ENCODE measurements at regions not wholly inside any gene's neighbourhood (a gene's known extent, or its start where the extent isn't known, plus 50 kb on each side); places are given as distances from the start of the nearest gene placed in this dataset.

DNA sequence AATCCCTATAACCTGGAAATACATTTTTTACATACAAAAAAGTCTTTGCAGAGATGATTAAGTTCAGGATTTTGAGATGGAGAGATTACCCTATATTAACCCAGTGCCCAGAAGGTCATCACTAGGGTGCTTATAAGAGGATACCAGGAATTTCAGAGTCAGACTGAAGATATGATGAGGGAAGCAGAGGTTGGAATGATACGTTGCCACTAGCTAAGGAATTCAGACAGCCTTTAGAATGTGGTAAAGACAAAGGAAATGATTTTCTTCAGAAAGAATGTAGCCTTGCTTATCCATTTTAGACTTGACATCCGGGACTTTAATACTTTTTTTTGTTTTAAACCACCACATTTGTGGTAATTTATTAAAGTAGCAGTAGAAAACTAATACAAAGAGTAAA is 2176.8 kb upstream of the C9orf72 start:
- intact Hi-C loops (cut with DNase I): no loop called here

DNA sequence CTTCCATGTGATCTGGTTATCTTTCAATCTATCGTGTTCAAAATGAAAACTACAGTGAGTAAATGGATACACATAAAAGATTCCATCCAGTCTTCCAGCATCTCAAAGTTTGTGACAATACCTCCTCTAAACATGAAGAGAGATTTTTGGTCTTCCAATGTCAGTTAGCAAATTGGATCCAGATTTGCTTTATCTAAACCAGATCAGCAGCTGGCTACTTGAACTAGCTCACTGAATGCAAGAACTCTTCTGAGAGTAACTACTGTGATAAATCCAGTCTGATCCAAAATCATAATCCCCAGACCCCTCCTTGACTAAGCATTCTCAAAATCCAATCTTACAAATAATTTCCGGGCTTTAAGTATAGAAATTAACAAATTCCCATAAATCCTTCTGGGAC is 2177.9 kb upstream of the C9orf72 start:
- Histone ChIP-seq H3K4me3 (no peak overlapping the region), H3K9me3 (no peaks in the 10 kb centered on the region), H3K36me3 (no peaks in the 10 kb centered on the region), H3K27me3 (no peaks in the 10 kb centered on the region), H3K4me1 (no peaks in the 10 kb centered on the region), H3K27ac (no peak overlapping the region)
- intact Hi-C loops (cut with DNase I): no loop called here
- TF ChIP-seq, protein P1, sequence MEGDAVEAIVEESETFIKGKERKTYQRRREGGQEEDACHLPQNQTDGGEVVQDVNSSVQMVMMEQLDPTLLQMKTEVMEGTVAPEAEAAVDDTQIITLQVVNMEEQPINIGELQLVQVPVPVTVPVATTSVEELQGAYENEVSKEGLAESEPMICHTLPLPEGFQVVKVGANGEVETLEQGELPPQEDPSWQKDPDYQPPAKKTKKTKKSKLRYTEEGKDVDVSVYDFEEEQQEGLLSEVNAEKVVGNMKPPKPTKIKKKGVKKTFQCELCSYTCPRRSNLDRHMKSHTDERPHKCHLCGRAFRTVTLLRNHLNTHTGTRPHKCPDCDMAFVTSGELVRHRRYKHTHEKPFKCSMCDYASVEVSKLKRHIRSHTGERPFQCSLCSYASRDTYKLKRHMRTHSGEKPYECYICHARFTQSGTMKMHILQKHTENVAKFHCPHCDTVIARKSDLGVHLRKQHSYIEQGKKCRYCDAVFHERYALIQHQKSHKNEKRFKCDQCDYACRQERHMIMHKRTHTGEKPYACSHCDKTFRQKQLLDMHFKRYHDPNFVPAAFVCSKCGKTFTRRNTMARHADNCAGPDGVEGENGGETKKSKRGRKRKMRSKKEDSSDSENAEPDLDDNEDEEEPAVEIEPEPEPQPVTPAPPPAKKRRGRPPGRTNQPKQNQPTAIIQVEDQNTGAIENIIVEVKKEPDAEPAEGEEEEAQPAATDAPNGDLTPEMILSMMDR (IDR thresholded peaks at IDR 0.05): no peak
- no peak for DNase-seq (ENCODE audit: low spot score in 2 of 2)

More for the DNA sequence above, 2176.8 kb upstream of the C9orf72 start:
- TF ChIP-seq, protein P1 (IDR thresholded peaks at IDR 0.05): no peak
- Histone ChIP-seq H3K27ac (no peak overlapping the region), H3K4me3 (no peak overlapping the region), H3K9me3 (no peaks in the 10 kb centered on the region), H3K27me3 (no peaks in the 10 kb centered on the region), H3K4me1 (no peaks in the 10 kb centered on the region), H3K36me3 (no peaks in the 10 kb centered on the region)
- DNase-seq (ENCODE audit: low spot score in 2 of 2): no peak

DNA sequence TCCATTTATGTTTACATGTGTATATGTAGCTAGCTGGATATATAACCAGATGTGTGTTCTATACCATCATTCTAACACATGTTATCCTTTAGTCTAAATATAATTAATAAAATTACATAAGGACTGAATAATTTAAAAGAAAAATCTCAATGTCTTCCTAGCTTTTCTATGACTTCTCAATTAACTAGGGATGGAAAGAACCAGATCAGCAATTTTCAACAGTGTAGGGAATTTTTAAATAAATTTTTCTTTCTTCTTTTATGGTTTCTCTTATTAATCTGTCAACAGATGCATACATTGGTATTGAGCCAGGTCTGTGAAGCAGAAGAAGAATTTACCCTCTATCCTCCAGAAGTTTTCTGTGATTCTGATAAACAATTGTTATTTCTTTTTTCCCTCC is 2180.4 kb upstream of the C9orf72 start:
- intact Hi-C loops (cut with DNase I): no loop called here
- H3K9me3 ChIP-seq: no peaks in the 10 kb centered on the region
- H3K27me3 ChIP-seq: no peaks in the 10 kb centered on the region
- no peak for DNase-seq (ENCODE audit: low spot score in 2 of 2)
- H3K27ac ChIP-seq: no peak overlapping the region
- H3K4me3 ChIP-seq: no peak overlapping the region
- no peaks in the 10 kb centered on the region for H3K36me3 ChIP-seq
- TF ChIP-seq, protein P1 (IDR thresholded peaks at IDR 0.05): no peak
- no peaks in the 10 kb centered on the region for H3K4me1 ChIP-seq

DNA sequence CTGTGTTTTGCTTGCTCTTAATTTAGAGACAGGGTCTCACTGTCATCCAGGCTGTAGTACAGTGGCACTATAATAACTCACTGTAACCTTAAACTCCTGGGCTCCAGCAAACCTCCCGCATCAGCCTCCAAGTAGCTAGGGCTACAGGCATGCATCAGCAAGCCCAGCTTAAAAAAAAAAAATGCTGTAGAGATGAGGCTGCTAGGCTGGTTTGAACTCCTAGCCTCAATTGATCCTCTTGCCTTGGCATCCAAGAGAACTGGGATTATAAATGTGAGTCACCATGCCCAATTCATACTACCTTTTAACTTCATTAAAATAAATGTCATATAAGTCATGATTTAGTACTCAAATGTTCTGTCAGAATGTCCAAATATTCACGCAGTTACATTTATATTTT is 2195.7 kb upstream of the C9orf72 start:
- intact Hi-C loops (cut with DNase I): no loop called here
- Histone ChIP-seq H3K27me3 (no peaks in the 10 kb centered on the region), H3K4me3 (no peak overlapping the region), H3K36me3 (no peaks in the 10 kb centered on the region), H3K4me1 (no peaks in the 10 kb centered on the region), H3K27ac (no peak overlapping the region), H3K9me3 (no peaks in the 10 kb centered on the region)
- TF ChIP-seq, protein P1 (IDR thresholded peaks at IDR 0.05): no peak
- DNase-seq (ENCODE audit: low spot score in 2 of 2): no peak

DNA sequence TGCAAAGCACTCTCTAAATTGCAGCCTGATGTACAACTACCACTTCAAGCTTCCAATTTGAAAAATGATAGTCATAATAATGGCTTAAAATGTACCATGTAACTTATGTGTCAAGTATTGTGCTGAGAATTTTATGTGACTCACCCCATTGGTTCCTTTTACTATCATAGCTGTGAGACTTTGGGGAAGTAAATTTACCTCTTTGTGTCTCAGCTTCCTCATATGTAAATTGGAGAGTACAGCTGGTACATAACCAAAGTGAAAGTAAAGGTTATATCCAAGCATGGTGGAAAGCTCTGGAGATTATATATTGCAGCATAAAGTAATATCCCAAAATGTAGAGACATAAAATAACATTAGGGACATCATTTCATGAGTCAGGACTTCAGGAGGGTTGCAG is 2200.4 kb upstream of the C9orf72 start:
- no peaks in the 10 kb centered on the region for H3K9me3 ChIP-seq
- no peaks in the 10 kb centered on the region for H3K36me3 ChIP-seq
- TF ChIP-seq, protein P1 (IDR thresholded peaks at IDR 0.05): no peak
- DNase-seq (ENCODE audit: low spot score in 2 of 2): no peak
- H3K4me3 ChIP-seq: no peak overlapping the region
- no peaks in the 10 kb centered on the region for H3K27me3 ChIP-seq
- H3K27ac ChIP-seq: no peak overlapping the region
- no peaks in the 10 kb centered on the region for H3K4me1 ChIP-seq
- intact Hi-C loops (cut with DNase I): no loop called here

DNA sequence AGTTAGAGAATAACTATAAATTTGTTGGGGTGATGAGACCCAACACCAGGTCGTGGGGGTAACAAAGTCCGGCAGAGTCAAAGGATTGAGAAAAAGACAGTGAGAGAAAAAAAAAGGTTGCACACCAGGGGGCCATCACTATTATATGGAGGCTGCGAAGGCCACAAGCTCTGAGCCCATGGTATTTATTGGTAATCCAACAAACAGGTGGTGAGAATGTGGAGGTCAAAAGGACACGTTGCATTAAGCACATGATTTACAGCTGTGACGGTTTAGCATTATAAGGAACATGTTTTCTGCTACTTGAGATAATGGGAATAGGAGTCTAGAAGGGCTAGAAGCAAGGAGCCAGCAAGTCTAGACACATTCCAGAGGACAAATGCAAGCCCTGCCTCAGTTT is 2202.2 kb upstream of the C9orf72 start:
- no peaks in the 10 kb centered on the region for H3K4me1 ChIP-seq
- no peaks in the 10 kb centered on the region for H3K9me3 ChIP-seq
- no peak for DNase-seq (ENCODE audit: low spot score in 2 of 2)
- no peak overlapping the region for H3K27ac ChIP-seq
- TF ChIP-seq, protein P1 (IDR thresholded peaks at IDR 0.05): no peak
- H3K4me3 ChIP-seq: no peak overlapping the region
- intact Hi-C loops (cut with DNase I): no loop called here
- H3K27me3 ChIP-seq: no peaks in the 10 kb centered on the region
- H3K36me3 ChIP-seq: no peaks in the 10 kb centered on the region

All from ascending aorta (tissue), 2 donors.